ENCODE measurements at regions not wholly inside any gene's neighbourhood (a gene's known extent, or its start where the extent isn't known, plus 50 kb on each side); places are given as distances from the start of the nearest gene placed in this dataset.

DNA sequence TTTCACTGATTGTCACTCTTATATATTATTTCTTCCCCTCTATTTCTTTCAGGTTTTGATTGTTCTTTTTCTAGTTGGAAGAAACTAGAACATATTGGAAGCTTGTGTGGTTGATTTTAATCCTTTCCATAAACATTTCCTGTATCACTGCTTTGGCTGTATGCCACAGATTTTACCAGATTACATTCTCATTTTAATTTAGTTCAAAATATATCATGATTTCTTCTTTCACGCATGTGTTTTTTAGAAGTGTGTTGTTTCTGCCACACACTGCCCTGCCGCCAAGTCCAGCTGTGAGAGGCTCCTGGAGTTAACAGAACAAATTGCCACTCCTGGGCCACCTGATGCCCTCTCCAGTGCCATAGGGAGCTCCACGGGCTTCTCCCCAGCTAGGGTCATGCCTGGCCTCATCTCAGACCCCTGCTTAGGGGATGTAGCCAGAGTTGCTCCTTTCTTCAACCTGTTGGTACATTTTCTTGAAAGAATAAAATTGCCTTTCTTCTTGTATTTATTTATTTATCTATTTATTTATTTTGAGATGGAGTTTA lies 206.2 kb upstream of the COPS8 start:
- no peak overlapping the region for H2AFZ ChIP-seq
- no peak overlapping the region for H3K4me2 ChIP-seq
- H3F3A ChIP-seq (ENCODE audit: insufficient read depth, low read depth) = no peaks in the 10 kb centered on the region
- CTCF ChIA-PET = no interaction called here
- peaks cover 19% of the 10 kb centered on the region; the same call in 1 of the 2 replicates for H3K27me3 ChIP-seq (ENCODE audit: insufficient read depth, low read depth)
- H3K4me1 ChIP-seq (replicated peaks; ENCODE audit: insufficient read depth) = peaks cover 9% of the 10 kb centered on the region
- peaks cover 17% of the 10 kb centered on the region; the same call in 1 of the 2 replicates for H3K9me3 ChIP-seq (ENCODE audit: insufficient read depth, low read depth)
- H3K4me3 ChIP-seq = no peak overlapping the region
- H3K79me2 ChIP-seq (ENCODE audit: low read depth) = no peaks in the 10 kb centered on the region
- POLR2A ChIA-PET (ENCODE audit: unreplicated experiment) = no interaction called here
- H3K36me3 ChIP-seq (ENCODE audit: low read depth) = no peaks in the 10 kb centered on the region
- intact Hi-C loops (cut with micrococcal nuclease; ENCODE audit: unreplicated experiment) = no loop called here
- 0 out of 2 replicates have a peak, but pooled peaks cover 5% of the 10 kb centered on the region for H3K9me2 ChIP-seq (ENCODE audit: insufficient read depth)
- BruUV-seq (replicated peaks) = no TSS peak
- DNase-seq = no peak
- H3K27ac ChIP-seq = no peak overlapping the region
- no peak for TF ChIP-seq CTCF (conservative IDR thresholded peaks at IDR 0.05)
- TF ChIP-seq EZH2 (IDR thresholded peaks at IDR 0.05; ENCODE audit: low read depth) = no peak
- H4K20me1 ChIP-seq (ENCODE audit: insufficient read depth) = no peaks in the 10 kb centered on the region

DNA sequence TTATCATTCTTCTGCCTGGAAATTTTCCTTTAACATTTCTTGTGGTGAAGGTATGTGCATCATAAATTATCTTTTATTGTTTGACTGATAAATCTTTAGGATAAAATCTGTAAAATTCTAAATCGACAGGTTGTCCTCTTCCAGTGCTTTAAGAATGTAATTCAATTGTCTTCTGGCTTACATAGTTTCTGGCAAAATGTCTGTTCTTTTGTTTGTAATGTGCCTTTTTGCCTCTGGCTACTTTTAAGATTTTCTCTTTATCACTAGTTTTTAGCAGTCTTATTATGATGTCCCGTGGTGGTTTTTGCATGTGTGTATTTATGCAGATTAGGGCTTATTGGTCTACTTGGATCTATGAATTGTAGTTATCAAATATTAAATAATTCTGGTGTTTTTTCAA lies 203.6 kb upstream of the COPS8 start:
- Histone ChIP-seq H3K9me3 (ENCODE audit: insufficient read depth, low read depth) (peaks cover 17% of the 10 kb centered on the region; the same call in 1 of the 2 replicates), H3K27ac (no peak overlapping the region), H3K4me1 (replicated peaks; ENCODE audit: insufficient read depth) (no peaks in the 10 kb centered on the region), H3K79me2 (ENCODE audit: low read depth) (no peaks in the 10 kb centered on the region), H2AFZ (no peak overlapping the region), H3K27me3 (ENCODE audit: insufficient read depth, low read depth) (peaks cover 22% of the 10 kb centered on the region; the same call in 1 of the 2 replicates), H4K20me1 (ENCODE audit: insufficient read depth) (no peaks in the 10 kb centered on the region), H3F3A (ENCODE audit: insufficient read depth, low read depth) (no peaks in the 10 kb centered on the region), H3K4me2 (no peak overlapping the region), H3K4me3 (no peak overlapping the region), H3K36me3 (ENCODE audit: low read depth) (no peaks in the 10 kb centered on the region), H3K9me2 (ENCODE audit: insufficient read depth) (0 out of 2 replicates have a peak, but pooled peaks cover 5% of the 10 kb centered on the region)
- POLR2A ChIA-PET (ENCODE audit: unreplicated experiment) = interaction anchor here (0.7 kb wide), 1 partner anchor 32 kb away, joined by 11 read pairs; no protein-coding TSS in a partner anchor
- intact Hi-C loops (cut with micrococcal nuclease; ENCODE audit: unreplicated experiment) = no loop called here
- DNase-seq = no peak
- CTCF ChIA-PET = no interaction called here
- BruUV-seq (replicated peaks) = no TSS peak
- no peak for TF ChIP-seq CTCF (conservative IDR thresholded peaks at IDR 0.05)

DNA sequence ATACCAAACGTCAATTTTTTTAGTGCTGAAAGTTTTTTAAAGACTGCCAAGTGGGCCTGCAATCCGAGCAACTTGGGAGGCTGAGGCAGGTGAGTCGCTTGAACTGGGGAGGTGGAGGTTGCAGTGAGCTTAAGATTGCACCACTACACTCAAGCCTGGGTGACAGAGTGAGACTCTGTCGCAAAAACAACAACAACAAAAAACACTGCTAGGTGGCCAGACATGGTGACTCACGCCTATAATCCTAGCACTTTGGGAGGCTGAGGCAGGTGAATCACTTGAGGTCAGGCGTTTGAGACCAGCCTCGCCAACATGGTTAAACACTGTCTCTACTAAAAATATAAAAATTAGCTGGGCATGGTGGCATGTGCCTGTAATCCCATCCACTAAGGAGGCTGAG lies 202.8 kb upstream of the COPS8 start:
- H4K20me1 ChIP-seq (ENCODE audit: insufficient read depth) = no peaks in the 10 kb centered on the region
- peaks cover 13% of the 10 kb centered on the region; the same call in 1 of the 2 replicates for H3K9me3 ChIP-seq (ENCODE audit: insufficient read depth, low read depth)
- intact Hi-C loops (cut with micrococcal nuclease; ENCODE audit: unreplicated experiment) = no loop called here
- no peak overlapping the region for H3K4me3 ChIP-seq
- H3K36me3 ChIP-seq (ENCODE audit: low read depth) = no peaks in the 10 kb centered on the region
- H2AFZ ChIP-seq = no peak overlapping the region
- no peak for TF ChIP-seq EZH2 (IDR thresholded peaks at IDR 0.05; ENCODE audit: low read depth)
- TF ChIP-seq CTCF (conservative IDR thresholded peaks at IDR 0.05) = no peak
- H3K79me2 ChIP-seq (ENCODE audit: low read depth) = no peaks in the 10 kb centered on the region
- no TSS peak for BruUV-seq (replicated peaks)
- no peak overlapping the region for H3K4me2 ChIP-seq
- H3K27me3 ChIP-seq (ENCODE audit: insufficient read depth, low read depth) = peaks cover 28% of the 10 kb centered on the region; the same call in 1 of the 2 replicates
- no peaks in the 10 kb centered on the region for H3F3A ChIP-seq (ENCODE audit: insufficient read depth, low read depth)
- ChIA-PET CTCF (no interaction called here), POLR2A (ENCODE audit: unreplicated experiment) (no interaction called here)
- H3K4me1 ChIP-seq (replicated peaks; ENCODE audit: insufficient read depth) = no peaks in the 10 kb centered on the region
- H3K27ac ChIP-seq = no peak overlapping the region
- H3K9me2 ChIP-seq (ENCODE audit: insufficient read depth) = 0 out of 2 replicates have a peak, but pooled peaks cover 5% of the 10 kb centered on the region
- peak in 1 of 2 experiments; percentile 51 for DNase-seq
